UCSD-AML1 (cell line): ENCODE measurements at regions not wholly inside any gene's neighbourhood (a gene's known extent, or its start where the extent isn't known, plus 50 kb on each side); places are given as distances from the start of the nearest gene placed in this dataset.

ENCODE experiments used
- DNase-seq: peaks from one replicate; lab custom pipeline; 2025; ENCODE audit not compliant: unreplicated experiment; lab: John Stamatoyannopoulos, UW

DNA sequence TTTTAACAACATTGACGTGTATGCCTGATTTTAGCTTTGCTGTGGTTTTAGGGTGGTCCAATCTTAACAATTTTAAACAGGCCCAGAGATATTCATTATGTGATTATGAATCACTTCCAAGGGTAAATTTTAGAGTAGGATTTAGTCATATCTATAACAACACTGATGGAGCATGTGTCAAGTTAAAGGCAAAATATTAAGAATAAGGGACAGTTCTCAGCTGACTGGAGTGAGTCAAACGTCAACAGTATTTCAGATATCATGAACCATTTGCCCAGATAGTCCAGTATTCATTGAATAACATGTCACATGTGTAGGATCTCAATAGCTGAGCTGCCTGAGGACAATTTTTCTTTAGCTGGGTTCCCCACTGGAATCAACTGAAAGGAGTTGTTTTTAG lies 61.3 kb upstream of the VCX2 start:
- no peak for DNase-seq

DNA sequence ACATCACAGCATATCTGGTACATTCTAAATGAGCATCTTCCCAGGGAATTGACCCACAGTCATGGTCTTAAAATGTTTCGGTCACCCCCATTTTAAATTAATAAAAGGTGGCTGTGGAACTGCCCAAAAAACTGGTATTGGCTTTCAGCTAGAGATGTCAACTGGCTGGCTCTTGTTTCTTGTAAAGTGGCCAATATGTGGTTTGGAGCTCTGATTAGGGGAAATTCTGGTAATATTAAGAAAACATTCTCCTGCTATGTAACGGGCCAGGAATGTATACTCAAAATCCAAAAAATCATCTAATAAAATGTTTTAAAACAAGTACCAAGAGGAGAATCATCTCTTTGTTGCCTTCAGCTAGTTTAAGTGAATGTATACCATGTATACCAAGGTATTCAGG lies 62.0 kb upstream of the VCX2 start:
- no peak for DNase-seq

DNA sequence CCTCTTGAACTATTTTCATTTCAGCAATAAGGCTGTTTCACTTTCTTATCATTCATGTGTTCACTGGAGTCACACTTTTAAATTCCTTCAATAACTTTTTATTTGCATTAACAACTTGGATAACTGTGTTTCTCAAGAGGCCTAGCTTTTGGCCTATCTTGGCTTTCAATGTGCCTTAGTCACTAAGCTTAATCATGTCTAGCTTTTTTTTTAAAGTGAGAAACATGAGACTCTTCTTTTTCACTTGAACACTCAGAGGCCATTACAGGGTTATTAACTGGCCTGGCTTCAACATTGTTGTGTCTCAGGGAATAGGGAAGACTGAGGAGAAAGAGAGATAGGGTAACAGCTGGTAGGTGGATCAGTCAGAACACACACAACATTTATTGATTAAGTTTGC lies 64.0 kb upstream of the VCX2 start:
- DNase-seq: no peak

DNA sequence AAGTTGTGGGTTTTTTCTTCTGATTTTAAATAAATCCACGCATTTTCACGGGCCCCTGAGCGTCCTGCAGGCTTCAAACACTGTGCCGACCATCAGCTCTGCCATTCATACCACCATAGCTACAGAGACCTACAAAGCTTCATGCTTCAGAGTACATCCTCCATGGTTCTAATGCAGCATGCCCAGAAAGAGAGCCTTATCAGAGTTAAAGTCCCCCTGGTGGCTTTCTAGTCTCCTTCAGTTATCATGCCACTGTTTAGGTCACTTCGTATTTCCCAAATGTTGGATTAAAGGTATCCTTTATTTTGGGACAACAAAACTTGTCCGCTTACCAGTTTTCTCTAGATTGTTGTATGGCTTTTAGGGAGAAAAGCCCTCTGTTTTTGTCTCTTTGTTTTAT lies 66.7 kb upstream of the VCX2 start:
- DNase-seq: no peak

DNA sequence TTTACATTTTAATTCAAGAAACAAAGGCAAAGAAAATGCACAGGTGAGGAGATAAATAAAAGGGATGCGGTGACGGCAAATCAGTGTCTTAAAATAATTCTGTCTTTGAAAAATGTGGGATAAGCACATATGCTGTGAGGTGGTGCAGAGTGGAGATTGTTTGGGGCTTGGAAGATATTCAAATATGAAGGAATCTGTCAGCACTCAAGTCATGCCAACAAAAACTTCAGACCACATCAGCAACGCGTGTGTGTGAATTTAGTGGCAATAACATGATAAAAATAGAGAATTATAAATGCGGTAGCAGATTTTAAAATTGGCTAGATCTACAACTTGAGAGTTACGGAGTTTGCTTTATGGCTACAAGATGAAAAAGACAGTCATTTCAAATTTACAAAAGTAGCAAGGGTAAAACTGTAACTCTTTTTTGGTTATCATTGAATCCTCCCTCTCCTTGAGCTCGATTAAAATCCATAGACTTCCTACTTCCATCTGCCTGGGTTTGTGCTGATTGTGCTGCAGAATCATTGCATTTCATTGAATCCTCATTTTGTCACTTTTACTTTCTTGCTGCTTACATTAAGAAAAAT lies 71.5 kb upstream of the VCX2 start:
- no peak for DNase-seq

DNA sequence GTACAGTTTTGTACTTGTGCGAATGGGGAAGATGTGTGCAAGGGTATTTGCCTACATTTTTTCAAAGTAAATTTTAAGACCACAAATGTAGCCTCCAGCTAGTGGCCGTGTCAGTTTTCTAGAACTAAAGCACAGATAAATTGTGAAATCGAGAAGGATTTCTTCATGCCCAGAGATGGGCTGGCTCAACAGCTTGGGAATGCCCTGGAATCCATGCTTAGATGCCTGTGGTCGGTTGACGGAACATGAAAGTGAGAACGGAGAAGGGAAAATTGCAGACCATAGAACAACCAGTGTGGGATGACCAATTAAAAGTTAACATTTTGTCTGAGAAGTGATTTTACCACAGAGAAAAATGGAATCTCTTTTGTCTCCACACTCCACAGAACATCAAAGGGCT lies 73.2 kb upstream of the VCX2 start:
- no peak for DNase-seq

DNA sequence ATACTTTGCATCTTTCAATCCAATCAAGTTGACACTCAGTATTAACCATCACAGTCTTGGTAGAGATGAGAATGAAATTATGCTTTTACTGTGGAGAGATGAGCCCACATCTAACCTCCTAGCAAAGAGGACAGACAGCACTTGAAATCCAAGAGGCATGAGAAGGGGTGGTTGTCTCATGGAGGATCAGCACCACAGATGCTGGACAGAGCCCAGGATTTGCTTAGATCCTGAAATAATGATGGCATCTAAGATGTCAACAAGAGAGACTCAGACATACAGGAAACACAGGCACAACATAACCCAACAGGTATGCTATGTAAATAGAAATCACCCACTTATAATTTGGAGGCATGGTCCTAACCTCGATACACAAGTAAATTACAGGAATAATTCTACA lies 74.3 kb upstream of the VCX2 start:
- no peak for DNase-seq

DNA sequence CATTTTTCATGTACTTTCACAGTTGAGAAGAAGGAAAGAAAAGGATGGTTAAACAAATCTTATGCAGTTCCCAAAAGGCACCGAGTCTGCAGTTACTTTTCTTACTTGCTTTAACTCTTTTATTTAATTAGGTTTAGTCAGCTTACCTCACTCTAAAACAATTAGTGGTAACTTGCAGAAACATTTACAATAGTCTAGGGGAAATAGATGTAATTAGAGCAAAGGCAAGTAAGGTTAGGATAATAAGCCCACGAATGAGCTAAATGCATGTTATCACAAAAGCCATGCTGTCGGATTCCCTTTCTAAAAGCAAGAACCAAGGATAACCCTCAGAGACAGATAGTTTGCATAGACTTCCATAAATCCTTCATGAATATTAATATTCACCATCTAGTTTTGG lies 82.0 kb upstream of the VCX2 start:
- DNase-seq: no peak

DNA sequence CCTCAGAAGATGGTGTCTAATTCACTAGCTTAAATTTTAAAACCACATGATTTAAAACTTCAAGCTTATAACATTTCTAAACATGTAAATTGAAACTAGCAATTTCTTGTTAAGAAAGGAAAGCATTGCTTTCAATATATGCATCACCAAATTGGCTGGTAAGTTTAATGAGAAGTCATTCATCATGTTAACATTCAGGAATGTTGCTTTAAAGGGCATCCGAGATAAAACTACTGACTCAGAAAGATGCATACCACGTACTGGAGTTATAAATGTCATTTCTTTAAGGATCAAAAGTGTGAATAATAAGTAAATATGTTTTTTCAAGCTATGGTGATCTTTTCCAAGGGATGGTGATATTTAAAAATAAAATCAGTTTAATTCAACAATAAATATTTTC lies 83.3 kb upstream of the VCX2 start:
- DNase-seq: no peak

DNA sequence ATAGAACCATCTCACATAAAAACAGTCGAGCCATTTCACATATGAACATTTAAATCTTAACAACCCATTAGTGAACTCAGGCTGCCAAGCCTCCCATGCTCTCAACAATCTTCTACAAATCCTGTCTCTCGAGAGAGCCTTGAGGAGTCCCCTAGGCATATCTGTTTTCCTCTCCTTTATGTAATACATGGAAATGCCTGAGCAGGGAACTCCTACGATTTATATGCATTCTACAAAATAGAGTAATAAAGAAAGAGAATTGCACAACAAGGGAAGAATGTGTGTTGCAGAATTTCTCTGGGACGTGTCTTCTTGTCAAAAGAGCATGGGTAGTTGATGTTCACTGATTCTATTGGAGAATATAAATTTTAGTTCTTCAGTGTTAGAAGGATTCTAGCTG lies 101.8 kb upstream of the VCX2 start:
- DNase-seq: no peak

DNA sequence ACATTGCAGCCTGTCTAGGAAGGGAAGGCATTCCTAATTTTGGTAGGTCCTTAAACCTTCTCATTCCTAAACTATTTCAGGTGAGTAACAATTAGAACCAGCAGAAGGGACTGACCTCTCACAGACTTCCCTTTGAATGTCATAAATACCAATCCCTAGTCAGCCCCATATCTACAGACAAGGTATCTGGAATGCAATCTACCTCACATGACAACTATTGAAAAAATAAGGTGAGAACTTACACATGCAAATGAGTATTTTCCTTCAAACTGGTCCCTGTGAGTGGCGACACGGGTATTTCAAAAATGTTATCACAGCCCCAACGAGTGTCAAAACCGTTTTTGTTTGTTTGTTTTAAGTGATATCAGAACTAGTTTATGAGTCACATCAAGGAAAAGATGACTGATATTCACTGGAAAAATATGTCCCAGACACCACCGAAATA lies 102.4 kb upstream of the VCX2 start:
- DNase-seq: no peak

DNA sequence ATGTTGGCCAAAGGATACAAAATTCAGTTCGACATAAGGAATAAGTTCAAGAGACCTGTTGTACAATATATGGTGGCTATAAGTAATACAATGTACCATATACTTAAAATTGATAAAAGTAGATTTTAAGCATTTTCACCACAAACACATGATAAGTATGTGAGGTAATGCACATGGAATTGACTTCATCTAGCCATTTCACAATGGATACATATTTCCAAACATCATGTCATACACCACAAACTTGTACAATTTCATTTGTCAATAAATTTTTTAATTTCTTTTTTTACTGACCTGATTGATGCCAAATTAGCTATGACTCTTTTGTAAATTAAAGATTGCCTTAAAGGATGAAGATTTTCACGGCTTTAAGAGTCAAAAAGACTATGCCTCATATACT lies 103.1 kb upstream of the VCX2 start:
- no peak for DNase-seq

DNA sequence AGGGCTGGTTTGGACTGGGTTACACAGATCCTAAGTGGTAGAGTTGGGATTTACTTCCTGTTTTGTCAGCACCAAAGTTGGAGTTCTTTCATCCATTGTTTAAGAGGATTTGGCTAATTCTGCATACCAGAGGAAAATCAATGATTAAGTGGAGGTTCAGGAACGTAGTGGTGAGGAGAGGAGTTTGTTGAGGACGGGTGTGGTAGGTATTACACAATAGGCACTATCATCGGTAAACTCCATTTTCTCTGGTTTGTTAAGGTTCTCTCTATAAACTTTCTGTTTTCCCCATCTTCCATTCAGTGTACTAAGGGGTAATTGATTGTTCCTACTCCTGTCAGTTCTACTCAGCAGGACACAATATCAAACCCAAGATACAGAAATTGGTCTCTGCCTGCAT lies 107.5 kb upstream of the VCX2 start:
- no peak for DNase-seq

DNA sequence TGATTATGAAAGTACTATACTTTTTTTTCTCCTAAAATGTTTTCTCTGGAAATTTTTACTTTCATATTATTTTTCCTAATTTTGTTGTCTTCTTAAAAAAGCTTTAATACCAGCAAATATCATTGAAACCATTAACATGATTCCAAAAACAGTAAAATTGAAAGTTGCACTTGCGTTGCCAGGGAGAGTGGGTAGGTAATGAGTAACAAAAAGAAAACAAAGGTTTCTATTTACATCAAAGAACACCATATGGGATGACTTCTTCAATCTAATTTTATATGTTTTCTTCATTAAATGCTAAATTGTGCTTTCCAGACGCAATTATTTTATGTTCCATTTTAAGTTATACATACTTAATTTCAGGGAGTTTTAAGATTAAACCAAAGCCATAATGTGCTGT lies 108.3 kb upstream of the VCX2 start:
- DNase-seq: no peak

DNA sequence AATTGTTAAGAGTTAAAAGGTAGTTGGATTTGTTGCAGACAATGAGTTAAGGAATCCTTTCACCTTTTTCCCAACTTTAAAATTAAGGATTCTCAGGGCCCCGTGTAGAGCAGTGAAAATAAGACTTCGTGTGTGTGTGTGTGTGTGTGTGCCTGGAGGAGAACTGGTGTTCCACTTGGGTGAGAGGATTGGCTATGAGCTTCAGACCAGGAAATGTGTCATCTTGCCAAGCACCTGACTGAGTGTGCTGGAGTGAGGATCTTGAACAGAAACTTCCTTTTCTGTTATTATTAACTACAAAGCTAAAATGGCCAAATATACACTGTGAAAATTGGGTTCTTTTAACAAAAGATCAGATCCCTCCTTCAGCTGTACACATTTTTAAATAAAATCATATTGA lies 113.1 kb upstream of the VCX2 start:
- no peak for DNase-seq

DNA sequence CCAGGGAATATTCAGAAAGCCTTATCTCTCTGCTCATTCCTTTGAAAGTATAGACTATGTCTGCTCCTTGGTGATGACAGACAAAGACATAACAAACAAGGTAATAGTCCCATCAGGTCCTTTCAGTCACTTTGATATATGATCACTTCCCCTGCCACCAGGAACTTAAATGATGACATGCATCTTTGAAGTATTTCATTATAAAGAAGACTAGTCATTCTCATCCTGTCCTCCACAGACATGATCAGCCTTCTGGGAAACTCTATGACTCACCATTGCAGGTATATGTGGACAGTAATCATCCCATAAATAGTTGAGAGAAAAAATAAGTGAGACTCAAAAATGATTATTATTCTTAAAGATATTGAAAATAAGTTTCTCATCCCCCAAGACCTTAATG lies 117.5 kb upstream of the VCX2 start:
- no peak for DNase-seq

DNA sequence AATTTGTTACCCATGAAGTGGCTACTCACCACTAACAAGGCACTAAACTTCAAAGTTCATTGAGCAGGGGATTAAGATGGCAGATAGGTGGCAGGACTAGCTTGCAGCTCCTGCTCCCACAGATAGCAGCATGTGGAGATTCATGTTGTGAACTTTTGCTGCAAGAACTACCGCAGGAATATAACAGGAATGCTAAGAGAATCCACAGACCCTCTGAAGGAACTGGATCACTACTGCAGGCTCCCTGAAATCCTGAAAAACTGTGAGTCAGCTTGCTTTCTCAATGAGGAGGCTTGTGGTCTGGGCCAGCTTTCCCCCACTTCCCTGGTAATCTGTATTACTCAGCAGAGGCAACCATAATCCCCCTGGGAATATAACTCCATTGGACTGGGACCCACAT lies 118.5 kb upstream of the VCX2 start:
- DNase-seq: no peak

DNA sequence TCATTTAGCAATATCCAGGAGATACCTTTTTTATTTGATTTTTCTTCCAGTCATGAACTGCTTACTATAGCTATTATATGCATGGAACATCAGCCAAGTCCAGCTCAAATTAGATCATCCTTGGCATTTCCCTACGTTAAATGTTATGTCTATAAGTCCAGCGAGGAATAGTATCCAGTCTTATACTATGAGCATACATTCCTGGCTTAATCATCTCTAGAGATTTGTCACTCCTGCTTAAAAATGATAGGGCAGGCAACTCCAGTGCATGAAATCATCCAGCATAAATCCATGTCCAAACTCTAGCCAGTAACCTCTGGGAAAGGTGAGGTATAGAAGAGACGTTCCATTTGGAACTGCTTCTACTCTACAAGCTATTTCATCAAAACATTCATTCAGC lies 126.7 kb upstream of the VCX2 start:
- DNase-seq: no peak

DNA sequence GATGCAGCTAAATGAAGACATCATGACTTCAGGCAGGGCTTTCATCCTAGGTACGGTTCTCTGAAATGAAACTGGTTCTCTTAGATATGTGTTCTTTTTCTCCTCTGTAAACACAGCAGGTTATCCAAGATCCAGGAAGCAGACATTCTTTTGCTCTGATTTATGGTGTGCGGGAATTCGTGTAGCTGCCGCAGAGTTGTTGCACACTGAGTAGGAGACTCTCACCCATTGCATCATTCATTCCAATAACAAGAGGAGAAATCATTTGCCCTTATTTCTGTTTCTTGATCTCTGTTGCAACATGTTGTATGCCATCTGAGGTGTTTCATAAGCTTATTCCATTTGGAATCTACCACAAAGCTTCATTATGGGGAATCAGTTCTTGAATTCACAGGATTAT lies 133.6 kb upstream of the VCX2 start:
- DNase-seq: no peak

DNA sequence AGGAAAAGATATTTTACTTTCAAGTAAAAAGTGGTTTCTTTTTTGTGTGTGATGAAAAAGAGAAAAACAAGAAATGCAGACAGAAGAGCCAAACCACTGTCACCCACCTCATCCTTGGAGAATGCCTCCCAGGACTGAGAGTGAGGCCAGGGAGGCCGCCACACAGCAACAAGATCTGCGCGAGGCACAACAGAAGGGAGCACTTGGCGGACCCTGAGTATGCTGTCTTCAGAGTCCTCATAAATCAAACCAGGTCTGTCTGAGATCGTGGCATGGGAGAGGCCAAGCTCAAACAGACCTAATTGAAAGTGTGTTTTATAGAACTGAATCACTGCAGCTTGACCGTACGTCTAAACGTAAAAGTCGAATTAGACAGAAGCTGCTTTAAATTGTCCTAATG lies 134.3 kb upstream of the VCX2 start:
- no peak for DNase-seq

DNA sequence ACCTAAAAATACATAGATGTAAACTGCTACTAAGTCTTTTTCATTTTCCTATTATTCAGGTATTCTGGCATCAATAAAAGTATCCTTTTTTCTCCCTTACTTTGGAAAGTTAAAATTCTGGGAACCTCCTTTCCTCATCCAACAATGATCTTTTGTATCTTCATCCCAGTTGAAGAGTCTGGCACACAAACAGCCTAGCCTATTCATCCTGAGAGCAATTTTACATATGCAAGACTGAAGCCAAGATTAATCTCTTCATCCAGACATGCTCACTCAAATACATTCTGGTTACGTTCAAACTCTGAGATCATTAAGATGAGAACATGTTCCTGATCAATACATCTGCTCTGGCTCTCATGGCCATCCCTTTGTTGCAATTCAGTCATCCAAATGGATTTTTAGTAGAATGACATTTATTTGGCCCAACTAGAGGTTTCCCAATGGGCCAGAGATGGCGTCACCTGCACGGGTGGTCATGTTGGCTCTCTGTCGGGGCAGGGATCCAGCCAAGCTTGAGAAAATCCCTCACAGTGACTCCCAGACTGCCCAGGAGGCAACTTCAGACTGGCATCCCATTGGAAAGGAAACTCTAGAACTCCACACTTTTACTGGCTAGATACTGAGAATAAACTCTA lies 135.3 kb upstream of the VCX2 start:
- no peak for DNase-seq

DNA sequence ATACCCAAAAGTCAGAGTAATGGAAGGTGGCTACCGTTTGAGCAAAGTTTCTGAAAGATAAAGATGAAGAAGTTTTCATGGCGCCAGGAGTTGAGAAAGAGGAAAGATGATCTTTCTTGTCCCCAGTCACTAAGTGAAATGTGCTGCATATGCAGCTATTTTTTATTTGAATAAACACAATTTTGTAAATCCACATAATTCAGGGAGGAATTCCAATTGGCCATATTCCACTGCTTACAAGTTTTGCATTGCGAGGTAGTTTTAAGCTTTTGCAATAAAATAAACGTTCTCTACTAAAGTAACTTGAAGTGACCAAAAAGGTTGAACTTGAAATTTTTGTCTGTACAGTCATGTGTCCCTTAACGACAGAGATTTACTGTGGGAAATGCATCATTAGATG lies 139.3 kb upstream of the VCX2 start:
- DNase-seq: no peak

DNA sequence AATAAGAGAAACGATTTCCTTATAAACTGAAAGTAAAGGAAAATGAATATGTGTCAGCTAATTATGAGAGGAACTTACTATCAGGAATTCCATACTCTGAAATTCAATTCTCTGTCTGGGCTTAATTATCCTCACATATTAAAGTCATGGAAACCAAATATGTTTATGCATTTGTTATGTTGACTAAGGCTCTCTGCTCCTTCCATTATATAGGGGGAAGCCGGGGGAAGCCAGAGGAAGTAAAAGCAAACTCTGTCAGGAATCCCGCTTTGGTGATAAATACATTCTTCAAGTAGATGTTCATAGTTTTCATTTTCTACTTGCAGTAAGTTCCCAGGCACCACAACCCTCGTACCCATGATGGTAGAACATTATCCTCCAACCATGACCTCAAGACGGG lies 142.8 kb upstream of the VCX2 start:
- no peak for DNase-seq
